HG02759 (cell line): ENCODE measurements at regions not wholly inside any gene's neighbourhood (a gene's known extent, or its start where the extent isn't known, plus 50 kb on each side); places are given as distances from the start of the nearest gene placed in this dataset.

Source experiments
- ATAC-seq: cut with Tn5 transposase; IDR thresholded peaks from one replicate; pipeline ENCODE4 v1.9.1; 2021; ENCODE audit warnings: mild to moderate bottlenecking, moderate library complexity; ENCODE audit not compliant: unreplicated experiment

DNA sequence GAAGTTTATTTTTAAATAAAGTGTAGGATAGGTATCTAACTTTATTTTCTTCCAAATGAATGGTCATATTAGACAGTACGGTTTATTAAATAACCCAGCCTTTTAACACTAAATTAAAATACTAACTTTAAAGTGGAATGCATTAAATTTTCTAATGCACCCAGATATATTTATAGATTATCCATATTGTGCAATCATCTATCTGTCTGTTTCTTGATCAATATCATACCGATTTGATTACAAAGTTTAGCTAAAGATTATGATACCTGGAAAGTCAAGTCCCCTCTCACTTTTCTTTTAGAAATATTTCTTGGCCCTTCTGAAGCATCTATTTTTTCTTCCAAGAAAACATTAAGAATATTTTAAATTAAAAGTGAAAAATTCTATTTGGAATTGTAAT lies 124.3 kb upstream of the PDE5A start:
- no peak for ATAC-seq

DNA sequence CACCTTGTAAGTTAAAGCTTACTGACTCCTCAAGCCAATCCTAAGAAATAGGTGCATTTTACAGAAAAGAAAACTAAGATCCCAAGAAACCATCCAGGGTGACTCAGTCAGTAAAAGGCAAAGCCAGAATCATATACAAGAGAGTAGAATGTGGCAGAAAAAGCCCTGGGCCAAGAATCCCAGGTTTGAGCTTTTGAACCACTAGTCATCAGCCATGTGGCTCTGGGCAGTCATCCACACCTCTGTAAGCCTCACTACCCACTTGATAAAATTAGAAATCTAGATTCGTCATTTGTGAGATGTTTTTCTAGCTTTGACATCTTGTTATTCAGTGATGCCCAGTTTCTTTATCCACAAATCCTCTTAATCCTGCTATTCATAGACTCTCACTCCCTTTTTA lies 122.2 kb upstream of the PDE5A start:
- no peak for ATAC-seq

DNA sequence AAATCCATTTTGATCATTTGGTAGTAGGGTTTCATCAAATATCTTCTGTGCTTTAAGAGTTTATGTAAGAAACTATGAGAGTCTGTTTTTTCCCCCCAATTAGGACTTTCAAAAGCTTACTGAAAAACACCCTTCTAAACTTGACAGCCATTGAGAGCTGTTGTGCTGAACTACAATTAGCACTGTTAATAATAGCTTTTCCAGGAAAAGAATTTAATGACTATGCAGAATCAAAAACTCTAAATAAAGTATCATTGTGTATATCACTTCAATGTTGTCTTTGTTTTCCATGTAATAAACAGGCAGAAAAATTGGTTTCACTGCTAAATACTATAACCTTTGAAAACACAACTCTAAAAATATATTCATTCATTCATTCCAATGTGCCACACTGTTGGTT lies 121.4 kb upstream of the PDE5A start:
- ATAC-seq: no peak

DNA sequence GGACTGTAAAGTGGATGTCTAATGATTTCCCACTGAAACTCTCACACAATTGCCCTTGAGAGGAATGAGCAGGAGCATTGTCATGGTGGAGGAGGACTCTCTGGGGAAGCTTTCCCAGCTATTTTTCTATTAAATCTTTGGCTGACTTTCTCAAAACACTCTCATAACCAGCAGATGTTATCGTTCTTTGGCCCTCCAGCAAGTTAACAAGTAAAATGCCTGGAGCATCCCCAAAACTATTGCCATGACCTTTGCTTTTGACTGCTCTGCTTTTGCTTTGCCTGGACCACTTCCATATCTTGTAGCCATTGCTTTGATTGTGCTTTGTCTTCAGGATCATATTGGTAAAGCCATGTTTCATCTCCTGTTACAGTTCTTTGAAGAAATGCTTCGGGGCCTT lies 120.2 kb upstream of the PDE5A start:
- no peak for ATAC-seq

DNA sequence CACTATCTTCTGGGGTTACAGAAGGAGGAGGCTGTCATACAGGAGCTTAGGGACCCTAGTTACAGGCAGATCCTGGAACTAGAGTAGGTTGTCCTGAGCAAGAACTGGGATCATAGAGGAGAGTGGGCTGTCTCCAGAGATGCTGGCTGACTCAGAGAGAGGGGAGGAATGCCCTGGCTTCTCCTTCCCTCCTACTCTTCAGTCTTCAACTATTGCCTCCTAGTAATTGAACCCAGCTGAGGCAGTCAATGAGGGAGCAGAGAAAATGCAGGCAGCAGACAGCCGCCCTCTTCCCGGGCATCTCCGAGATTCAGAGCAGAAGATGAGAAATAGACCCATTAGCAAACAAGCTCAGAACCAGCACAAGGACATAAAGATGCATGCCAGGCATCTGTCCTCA lies 118.3 kb upstream of the PDE5A start:
- ATAC-seq: no peak

- no peak for ATAC-seq
These were observed 116.7 kb upstream of the PDE5A start for GRCh38 chr4:119745351-119745750.

DNA sequence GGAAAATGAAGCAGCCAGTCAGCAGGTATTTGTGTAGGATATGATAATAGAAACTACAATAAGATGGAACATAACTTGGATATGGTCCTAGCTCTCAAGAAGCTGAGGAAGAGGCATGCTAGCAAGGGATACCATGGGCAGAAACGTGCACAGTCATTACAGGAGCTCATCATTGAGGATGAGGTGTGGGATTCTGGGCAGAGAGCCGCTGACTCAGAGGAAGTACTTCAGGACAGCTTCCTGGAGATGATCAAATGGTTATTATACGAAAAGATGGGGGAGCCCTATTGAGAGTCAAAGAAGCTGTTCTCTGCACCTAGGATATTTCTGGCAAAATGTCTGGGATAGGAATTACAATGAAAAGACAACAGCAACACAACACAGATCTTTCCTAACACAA lies 116.0 kb upstream of the PDE5A start:
- ATAC-seq: no peak

GRCh38 chr4:119743644-119744043 lies 115.0 kb upstream of the PDE5A start:
- ATAC-seq: no peak

- ATAC-seq: no peak
These were observed 111.2 kb upstream of the PDE5A start for GRCh38 chr4:119739796-119740195.

DNA sequence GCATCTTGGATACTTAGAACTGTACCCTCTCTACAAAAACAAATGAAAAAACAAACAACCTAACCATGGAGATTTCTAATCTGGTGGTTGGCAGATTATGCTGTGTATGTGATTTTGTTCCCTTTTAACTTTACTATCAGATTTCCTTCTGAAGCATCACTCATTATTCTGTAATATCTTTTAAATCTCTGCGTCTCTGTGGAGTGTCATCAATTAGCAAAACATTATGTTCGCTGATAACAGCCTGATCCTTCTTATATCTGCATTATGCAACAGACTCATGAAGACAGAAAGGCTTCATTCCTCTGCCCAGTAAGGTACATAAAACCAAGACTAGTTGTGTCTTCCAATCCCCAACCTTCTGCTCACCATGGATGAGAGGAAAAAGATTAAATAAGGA lies 110.3 kb upstream of the PDE5A start:
- no peak for ATAC-seq

GRCh38 chr4:119736559-119736958 lies 108.0 kb upstream of the PDE5A start:
- no peak for ATAC-seq

- no peak for ATAC-seq
These were observed 106.6 kb upstream of the PDE5A start for GRCh38 chr4:119735165-119735651.

DNA sequence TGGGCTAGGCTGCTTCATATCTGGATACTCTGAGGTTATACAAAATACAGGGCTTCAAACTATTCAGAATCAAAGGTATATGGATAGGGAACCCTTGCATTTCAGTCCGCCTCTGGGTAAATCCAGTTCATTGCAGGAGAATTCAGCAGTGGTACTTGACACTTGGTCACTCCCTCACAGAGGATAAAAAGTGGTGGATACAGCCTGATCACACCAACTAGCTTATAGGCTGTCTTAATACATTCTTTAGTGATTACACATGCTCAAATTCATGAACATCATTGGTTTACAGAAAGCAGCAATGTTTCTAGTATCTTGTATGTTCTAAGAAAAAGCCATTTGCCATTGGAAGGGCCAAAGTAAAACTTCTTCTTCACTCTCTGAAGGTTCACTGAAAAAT lies 104.8 kb upstream of the PDE5A start:
- no peak for ATAC-seq

- ATAC-seq: no peak
These were observed 103.2 kb upstream of the PDE5A start for GRCh38 chr4:119731778-119732177.

GRCh38 chr4:119731146-119731742 lies 102.6 kb upstream of the PDE5A start:
- no peak for ATAC-seq

- no peak for ATAC-seq
These were observed 102.0 kb upstream of the PDE5A start for GRCh38 chr4:119730671-119730950.

GRCh38 chr4:119729835-119730670 lies 101.4 kb upstream of the PDE5A start:
- no peak for ATAC-seq

DNA sequence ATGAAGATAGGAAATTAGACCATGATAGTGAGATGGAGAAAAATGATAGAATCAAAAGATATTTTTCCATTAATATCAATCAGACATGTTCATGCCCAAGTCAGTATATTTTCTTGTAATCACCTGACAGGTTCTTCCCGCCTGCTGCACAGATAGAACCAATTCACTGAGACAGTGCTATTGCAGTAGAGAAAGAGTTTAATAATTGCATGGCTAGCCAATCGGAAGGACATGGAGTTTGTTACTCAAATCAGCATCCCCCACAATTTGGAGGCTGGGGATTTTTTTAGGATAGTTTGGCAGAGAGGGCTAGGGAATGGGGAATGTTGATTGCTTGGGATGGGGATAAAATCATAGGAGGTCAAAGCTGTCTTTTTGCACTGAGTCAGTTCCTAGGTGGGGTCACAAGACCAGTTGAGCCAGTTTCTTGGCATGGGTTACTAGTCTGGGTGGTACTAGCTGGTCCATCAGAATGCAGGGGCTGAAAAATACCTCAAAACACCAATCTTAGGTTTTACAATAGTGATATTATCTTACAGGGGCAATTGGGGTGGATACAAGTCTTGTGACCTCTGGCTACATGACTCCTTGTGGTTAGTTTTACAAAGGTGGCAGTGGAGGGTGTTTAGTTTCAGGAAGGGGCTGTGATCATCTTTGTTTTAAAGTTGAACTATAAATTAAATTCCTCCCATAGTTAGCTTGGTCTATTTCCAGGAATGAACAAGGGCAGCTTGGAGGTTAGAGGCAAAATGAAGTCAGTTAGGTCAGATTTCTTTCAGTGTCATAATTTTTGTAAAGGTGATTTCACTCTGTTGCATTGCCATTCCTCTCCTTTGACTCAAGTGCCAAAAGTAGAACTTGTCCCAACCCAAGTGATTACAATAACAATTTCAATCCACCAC lies 100.3 kb upstream of the PDE5A start:
- no peak for ATAC-seq

GRCh38 chr4:119728185-119728584 lies 99.6 kb upstream of the PDE5A start:
- no peak for ATAC-seq

GRCh38 chr4:119726505-119726904 lies 97.9 kb upstream of the PDE5A start:
- ATAC-seq: no peak

GRCh38 chr4:119725688-119726330 lies 97.2 kb upstream of the PDE5A start:
- no peak for ATAC-seq
